ENCODE measurements at regions not wholly inside any gene's neighbourhood (a gene's known extent, or its start where the extent isn't known, plus 50 kb on each side); places are given as distances from the start of the nearest gene placed in this dataset.

DNA sequence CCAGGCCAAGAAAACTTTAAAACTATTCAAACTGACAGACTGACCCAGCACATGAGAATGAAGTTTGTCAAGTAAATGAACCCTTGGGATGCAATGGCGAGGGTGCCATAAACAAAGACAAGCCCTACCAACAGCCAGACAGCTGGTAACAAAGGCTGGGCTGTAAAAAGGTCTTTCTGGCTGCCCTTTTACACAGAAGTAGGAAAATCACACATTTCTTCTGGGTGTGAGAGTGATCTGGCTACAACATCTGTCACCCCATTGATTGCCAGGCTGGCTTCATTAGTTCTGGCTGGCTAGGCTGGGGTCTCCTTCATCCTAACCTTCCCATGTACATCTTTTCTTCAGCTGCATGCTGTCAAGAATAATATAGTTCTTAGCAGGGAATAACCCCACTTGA, 83.6 kb upstream of the FOXD3 start (continued):
- no peak for TF ChIP-seq KDM1A (IDR thresholded peaks at IDR 0.05; ENCODE audit: borderline replicate concordance)
- no peak for TF ChIP-seq SPI1 (IDR thresholded peaks at IDR 0.05; ENCODE audit: borderline replicate concordance, insufficient read depth, low read depth, low read length)
- no peak for TF ChIP-seq ZZZ3 (IDR thresholded peaks at IDR 0.05; ENCODE audit: control insufficient read depth, insufficient read length, low read depth)

DNA sequence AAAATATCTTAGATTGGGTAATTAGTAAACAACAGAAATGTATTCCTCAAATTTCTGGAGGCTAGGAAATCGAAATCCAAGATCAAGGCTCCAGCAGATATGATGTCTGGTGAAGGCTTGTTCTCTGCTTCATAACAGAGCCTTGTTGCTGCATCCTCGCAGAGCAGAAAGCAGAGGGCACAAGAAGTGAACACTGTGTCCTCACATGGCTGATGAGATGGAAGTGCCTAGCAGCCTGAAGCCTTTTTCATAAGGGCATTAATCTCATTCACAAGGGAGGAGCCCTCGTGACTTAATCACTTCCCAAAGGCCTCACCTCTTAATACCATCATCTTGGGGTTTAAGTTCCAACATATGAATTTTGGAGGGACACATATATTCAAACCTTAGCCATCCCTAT, 77.2 kb upstream of the FOXD3 start:
- SMC1A ChIA-PET (ENCODE audit: uncharacterized antibody, unreplicated experiment): no interaction called here
- no peak overlapping the region for H3K9ac ChIP-seq (ENCODE audit: control insufficient read depth, insufficient read depth, low read length)
- no TSS peak for BruUV-seq (replicated peaks)
- DNase-seq (ENCODE audit: low read depth, low spot score) (no peak), FAIRE-seq (no peak), ATAC-seq (no peak)
- RAD21 ChIA-PET (ENCODE audit: unreplicated experiment): no interaction called here
- no peaks in the 10 kb centered on the region for H4K20me1 ChIP-seq (ENCODE audit: control insufficient read depth, insufficient read depth)
- no peak for TF ChIP-seq FOXK2 (IDR thresholded peaks at IDR 0.05)
- TF ChIP-seq, protein P1, sequence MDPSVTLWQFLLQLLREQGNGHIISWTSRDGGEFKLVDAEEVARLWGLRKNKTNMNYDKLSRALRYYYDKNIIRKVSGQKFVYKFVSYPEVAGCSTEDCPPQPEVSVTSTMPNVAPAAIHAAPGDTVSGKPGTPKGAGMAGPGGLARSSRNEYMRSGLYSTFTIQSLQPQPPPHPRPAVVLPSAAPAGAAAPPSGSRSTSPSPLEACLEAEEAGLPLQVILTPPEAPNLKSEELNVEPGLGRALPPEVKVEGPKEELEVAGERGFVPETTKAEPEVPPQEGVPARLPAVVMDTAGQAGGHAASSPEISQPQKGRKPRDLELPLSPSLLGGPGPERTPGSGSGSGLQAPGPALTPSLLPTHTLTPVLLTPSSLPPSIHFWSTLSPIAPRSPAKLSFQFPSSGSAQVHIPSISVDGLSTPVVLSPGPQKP (IDR thresholded peaks at IDR 0.05; ENCODE audit: low read depth, low read length): no peak
- TF ChIP-seq CBX5 (IDR thresholded peaks at IDR 0.05; ENCODE audit: low read depth): no peak
- no peak for TF ChIP-seq NRF1 (conservative IDR thresholded peaks at IDR 0.05; ENCODE audit: low read depth, low read length)
- TF ChIP-seq, protein P2, sequence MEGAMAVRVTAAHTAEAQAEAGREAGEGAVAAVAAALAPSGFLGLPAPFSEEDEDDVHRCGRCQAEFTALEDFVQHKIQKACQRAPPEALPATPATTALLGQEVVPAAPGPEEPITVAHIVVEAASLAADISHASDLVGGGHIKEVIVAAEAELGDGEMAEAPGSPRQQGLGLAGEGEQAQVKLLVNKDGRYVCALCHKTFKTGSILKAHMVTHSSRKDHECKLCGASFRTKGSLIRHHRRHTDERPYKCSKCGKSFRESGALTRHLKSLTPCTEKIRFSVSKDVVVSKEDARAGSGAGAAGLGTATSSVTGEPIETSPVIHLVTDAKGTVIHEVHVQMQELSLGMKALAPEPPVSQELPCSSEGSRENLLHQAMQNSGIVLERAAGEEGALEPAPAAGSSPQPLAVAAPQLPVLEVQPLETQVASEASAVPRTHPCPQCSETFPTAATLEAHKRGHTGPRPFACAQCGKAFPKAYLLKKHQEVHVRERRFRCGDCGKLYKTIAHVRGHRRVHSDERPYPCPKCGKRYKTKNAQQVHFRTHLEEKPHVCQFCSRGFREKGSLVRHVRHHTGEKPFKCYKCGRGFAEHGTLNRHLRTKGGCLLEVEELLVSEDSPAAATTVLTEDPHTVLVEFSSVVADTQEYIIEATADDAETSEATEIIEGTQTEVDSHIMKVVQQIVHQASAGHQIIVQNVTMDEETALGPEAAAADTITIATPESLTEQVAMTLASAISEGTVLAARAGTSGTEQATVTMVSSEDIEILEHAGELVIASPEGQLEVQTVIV (IDR thresholded peaks at IDR 0.05; ENCODE audit: borderline replicate concordance, partially characterized antibody): no peak
- no peak for TF ChIP-seq IRF3 (IDR thresholded peaks at IDR 0.05)
- no peak for TF ChIP-seq IKZF2 (IDR thresholded peaks at IDR 0.05)
- TF ChIP-seq ZNF622 (IDR thresholded peaks at IDR 0.05): no peak
- H3K4me3 ChIP-seq: no peak overlapping the region
- H3K36me3 ChIP-seq (ENCODE audit: control insufficient read depth in 2 of 2, insufficient read depth in 2 of 2, low read length in 1 of 2): no peaks in the 10 kb centered on the region
- H3K4me2 ChIP-seq (ENCODE audit: control insufficient read depth, insufficient read depth): no peak overlapping the region
- WGBS (ENCODE audit: insufficient coverage, insufficient replicate concordance, low lambda C conversion rate, missing lambda C conversion rate): 28% methylated on average over 3 of the region's 3 CpGs
- CTCF ChIA-PET: no interaction called here
- no peaks in the 10 kb centered on the region for H3K27me3 ChIP-seq (replicated peaks in 1 of 2; ENCODE audit: control insufficient read depth in 2 of 2, insufficient read depth in 2 of 2, low read length in 1 of 2)
- no peaks in the 10 kb centered on the region for H3K4me1 ChIP-seq (ENCODE audit: control insufficient read depth, insufficient read depth, low read length)
- no peaks in the 10 kb centered on the region for H3K79me2 ChIP-seq (ENCODE audit: control insufficient read depth, insufficient read depth, low read length)
- POLR2A ChIA-PET: no interaction called here
- in situ Hi-C loops (cut with MboI) (no loop called here), intact Hi-C loops (cut with micrococcal nuclease; ENCODE audit: unreplicated experiment) (no loop called here)
- H3K27ac ChIP-seq (ENCODE audit: control insufficient read depth, insufficient read depth): no peak overlapping the region
- H2AFZ ChIP-seq (ENCODE audit: control insufficient read depth, low read depth, low read length): no peak overlapping the region
- H3K9me3 ChIP-seq (replicated peaks; ENCODE audit: control insufficient read depth, insufficient read depth, low read length): no peaks in the 10 kb centered on the region
